ENCODE measurements at regions not wholly inside any gene's neighbourhood (a gene's known extent, or its start where the extent isn't known, plus 50 kb on each side); places are given as distances from the start of the nearest gene placed in this dataset.

DNA sequence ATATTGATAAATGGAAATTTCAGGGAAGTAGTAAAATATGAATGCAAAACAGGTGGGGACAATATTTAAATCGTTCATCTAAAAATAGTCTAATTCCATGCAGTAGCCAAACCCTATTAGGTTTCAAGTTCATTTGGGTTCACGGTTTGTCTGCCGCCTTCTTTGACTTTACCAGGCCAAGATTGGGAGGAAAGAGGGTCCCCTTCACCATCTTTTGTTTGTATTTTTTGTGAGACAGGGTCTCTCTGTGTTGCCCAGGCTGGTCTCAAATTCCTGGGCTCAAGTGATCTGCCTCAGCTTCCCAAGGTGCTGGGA is 98.5 kb upstream of the ATL2 start:
- DNase-seq (ENCODE audit: low spot score): no peak
- H3K4me1 ChIP-seq (ENCODE audit: insufficient read depth): no peaks in the 10 kb centered on the region
- H3K4me3 ChIP-seq: no peak overlapping the region
- H3K9me3 ChIP-seq (ENCODE audit: low read depth): peaks cover 1% of the 10 kb centered on the region
- H2AFZ ChIP-seq: no peak overlapping the region
- H3K79me2 ChIP-seq: no peaks in the 10 kb centered on the region
- H3K9me2 ChIP-seq (replicated peaks; ENCODE audit: insufficient read depth): no peaks in the 10 kb centered on the region
- H3K27ac ChIP-seq: no peak overlapping the region
- H4K20me1 ChIP-seq (ENCODE audit: insufficient read depth, poor library complexity, severe bottlenecking): no peaks in the 10 kb centered on the region
- 96% methylated on average over 3 of the region's 3 CpGs for WGBS (ENCODE audit: low lambda C conversion rate, missing lambda C conversion rate)
- no peaks in the 10 kb centered on the region for H3K27me3 ChIP-seq
- TF ChIP-seq EZH2 (IDR thresholded peaks at IDR 0.05; ENCODE audit: borderline replicate concordance) (no peak), EZH2phosphoT487 (IDR thresholded peaks at IDR 0.05; ENCODE audit: low read depth, severe bottlenecking, unreplicated experiment) (no peak), CTCF (IDR thresholded peaks at IDR 0.05; ENCODE audit: poor library complexity) (no peak)
- no peak overlapping the region for H3K4me2 ChIP-seq
- H3K36me3 ChIP-seq (replicated peaks; ENCODE audit: insufficient read depth, low read depth): no peaks in the 10 kb centered on the region

DNA sequence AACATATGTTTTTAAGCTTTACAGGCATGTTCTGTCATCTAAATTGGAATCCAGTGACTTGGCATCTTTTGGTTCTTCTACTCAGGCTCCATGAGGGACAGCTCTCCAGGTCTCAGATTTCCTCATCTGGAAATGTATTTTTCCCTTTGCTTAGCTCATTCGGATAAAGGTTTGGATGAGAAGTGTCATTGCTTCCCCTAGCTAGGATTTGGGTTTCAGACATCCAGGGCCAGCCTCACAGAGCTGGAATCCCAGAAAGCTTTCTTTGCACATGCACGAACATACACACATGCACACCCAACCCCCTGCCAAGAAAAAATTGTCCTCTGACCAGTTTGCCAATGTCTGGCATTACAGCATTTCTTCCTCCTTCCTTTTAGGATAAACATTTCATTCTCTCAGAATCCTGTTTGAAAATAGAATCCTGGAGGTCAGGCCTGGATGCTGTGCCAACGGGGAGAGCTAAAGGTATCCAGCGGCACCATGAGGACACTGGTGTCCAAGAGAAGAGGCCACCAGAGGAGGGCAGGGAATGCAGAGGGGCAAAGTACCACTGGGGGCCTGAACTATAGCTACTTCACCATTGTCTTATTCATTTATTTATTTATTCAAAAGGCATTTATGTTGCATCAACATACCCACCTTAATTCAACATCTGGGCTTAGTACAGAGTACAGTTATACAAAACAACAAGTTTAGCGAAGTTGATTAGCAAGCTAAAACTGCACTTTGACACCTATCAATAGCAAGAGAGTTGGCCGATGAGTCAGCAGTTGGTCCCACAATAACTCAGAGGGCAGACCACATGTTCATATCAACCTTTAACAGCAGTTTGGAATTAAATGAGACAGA is 97.9 kb upstream of the ATL2 start:
- H3K27me3 ChIP-seq: no peaks in the 10 kb centered on the region
- no peak for DNase-seq (ENCODE audit: low spot score)
- no peaks in the 10 kb centered on the region for H3K9me3 ChIP-seq (ENCODE audit: low read depth)
- H3K9me2 ChIP-seq (replicated peaks; ENCODE audit: insufficient read depth): no peaks in the 10 kb centered on the region
- H3K36me3 ChIP-seq (replicated peaks; ENCODE audit: insufficient read depth, low read depth): no peaks in the 10 kb centered on the region
- H3K4me1 ChIP-seq (ENCODE audit: insufficient read depth): no peaks in the 10 kb centered on the region
- 84% methylated on average over 6 of the region's 6 CpGs for WGBS (ENCODE audit: low lambda C conversion rate, missing lambda C conversion rate)
- H3K79me2 ChIP-seq: no peaks in the 10 kb centered on the region
- no peak overlapping the region for H2AFZ ChIP-seq
- H4K20me1 ChIP-seq (ENCODE audit: insufficient read depth, poor library complexity, severe bottlenecking): no peaks in the 10 kb centered on the region
- H3K27ac ChIP-seq: no peak overlapping the region
- H3K4me2 ChIP-seq: no peak overlapping the region
- no peak overlapping the region for H3K4me3 ChIP-seq
- TF ChIP-seq EZH2 (IDR thresholded peaks at IDR 0.05; ENCODE audit: borderline replicate concordance) (no peak), CTCF (IDR thresholded peaks at IDR 0.05; ENCODE audit: poor library complexity) (no peak), EZH2phosphoT487 (IDR thresholded peaks at IDR 0.05; ENCODE audit: low read depth, severe bottlenecking, unreplicated experiment) (no peak)

GRCh38 chr2:38474021-38474456 is 97.0 kb upstream of the ATL2 start:
- WGBS (ENCODE audit: low lambda C conversion rate, missing lambda C conversion rate): 91% methylated on average over 3 of the region's 3 CpGs
- H3K27ac ChIP-seq: no peak overlapping the region
- no peaks in the 10 kb centered on the region for H3K27me3 ChIP-seq

More at GRCh38 chr2:38474021-38474456, 97.0 kb upstream of the ATL2 start:
- DNase-seq (ENCODE audit: low spot score): no peak
- no peaks in the 10 kb centered on the region for H3K36me3 ChIP-seq (replicated peaks; ENCODE audit: insufficient read depth, low read depth)
- H3K4me2 ChIP-seq: no peak overlapping the region
- TF ChIP-seq EZH2phosphoT487 (IDR thresholded peaks at IDR 0.05; ENCODE audit: low read depth, severe bottlenecking, unreplicated experiment): no peak
- TF ChIP-seq EZH2 (IDR thresholded peaks at IDR 0.05; ENCODE audit: borderline replicate concordance): no peak
- no peak for TF ChIP-seq CTCF (IDR thresholded peaks at IDR 0.05; ENCODE audit: poor library complexity)
- no peaks in the 10 kb centered on the region for H3K4me1 ChIP-seq (ENCODE audit: insufficient read depth)
- no peaks in the 10 kb centered on the region for H3K9me2 ChIP-seq (replicated peaks; ENCODE audit: insufficient read depth)
- no peaks in the 10 kb centered on the region for H4K20me1 ChIP-seq (ENCODE audit: insufficient read depth, poor library complexity, severe bottlenecking)
- no peaks in the 10 kb centered on the region for H3K79me2 ChIP-seq
- no peak overlapping the region for H3K4me3 ChIP-seq
- no peaks in the 10 kb centered on the region for H3K9me3 ChIP-seq (ENCODE audit: low read depth)
- no peak overlapping the region for H2AFZ ChIP-seq

Data from hepatocyte (in vitro differentiated cells).